ENCODE measurements at regions not wholly inside any gene's neighbourhood (a gene's known extent, or its start where the extent isn't known, plus 50 kb on each side); places are given as distances from the start of the nearest gene placed in this dataset.

DNA sequence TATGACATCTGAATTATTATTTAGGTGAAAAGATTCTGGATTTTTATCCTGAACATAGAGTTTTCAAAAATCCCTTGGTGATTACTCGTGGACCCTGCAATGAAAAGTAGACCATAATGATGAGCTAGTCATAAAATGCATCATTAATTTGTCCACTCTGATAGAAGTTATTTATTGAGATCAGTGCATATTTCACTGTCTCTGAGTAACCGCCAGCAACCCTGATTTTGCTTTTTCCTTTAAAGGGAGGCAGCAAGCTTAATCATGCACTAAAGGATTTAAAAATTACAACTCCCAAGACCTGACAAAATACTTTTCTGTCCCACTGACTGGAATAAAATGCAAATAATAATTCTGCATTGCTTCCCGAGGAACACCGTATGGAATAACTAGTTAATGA is 259.6 kb upstream of the DPPA4 start:
- TF ChIP-seq, protein P1, sequence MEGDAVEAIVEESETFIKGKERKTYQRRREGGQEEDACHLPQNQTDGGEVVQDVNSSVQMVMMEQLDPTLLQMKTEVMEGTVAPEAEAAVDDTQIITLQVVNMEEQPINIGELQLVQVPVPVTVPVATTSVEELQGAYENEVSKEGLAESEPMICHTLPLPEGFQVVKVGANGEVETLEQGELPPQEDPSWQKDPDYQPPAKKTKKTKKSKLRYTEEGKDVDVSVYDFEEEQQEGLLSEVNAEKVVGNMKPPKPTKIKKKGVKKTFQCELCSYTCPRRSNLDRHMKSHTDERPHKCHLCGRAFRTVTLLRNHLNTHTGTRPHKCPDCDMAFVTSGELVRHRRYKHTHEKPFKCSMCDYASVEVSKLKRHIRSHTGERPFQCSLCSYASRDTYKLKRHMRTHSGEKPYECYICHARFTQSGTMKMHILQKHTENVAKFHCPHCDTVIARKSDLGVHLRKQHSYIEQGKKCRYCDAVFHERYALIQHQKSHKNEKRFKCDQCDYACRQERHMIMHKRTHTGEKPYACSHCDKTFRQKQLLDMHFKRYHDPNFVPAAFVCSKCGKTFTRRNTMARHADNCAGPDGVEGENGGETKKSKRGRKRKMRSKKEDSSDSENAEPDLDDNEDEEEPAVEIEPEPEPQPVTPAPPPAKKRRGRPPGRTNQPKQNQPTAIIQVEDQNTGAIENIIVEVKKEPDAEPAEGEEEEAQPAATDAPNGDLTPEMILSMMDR (IDR thresholded peaks at IDR 0.05; ENCODE audit: low read depth, low read length): no peak
- CTCF ChIA-PET: no interaction called here

DNA sequence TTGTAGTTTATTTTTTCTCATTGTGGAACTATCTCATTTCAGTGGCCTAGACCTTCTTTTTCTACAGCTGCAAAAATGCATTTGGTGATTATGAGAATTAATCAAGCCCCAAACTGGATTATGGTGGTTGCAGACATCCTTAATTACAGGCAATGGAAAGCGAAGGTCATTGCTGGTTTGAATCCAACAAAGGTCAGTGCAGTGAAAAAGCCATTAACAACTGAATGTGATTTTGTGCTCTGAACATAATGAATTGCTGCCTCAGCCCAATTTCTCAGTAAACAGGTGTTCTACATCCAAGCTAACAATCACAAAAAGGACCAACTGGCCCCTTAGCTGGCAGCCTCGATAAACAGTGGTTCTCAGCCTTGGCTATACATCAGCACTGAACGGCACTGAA is 260.1 kb upstream of the DPPA4 start:
- H3K9me3 ChIP-seq (ENCODE audit: control insufficient read depth, insufficient read depth, low read length): no peaks in the 10 kb centered on the region
- POLR2A ChIA-PET: no interaction called here
- CTCF ChIA-PET: no interaction called here
- H3K27me3 ChIP-seq (ENCODE audit: control insufficient read depth, insufficient read depth, low read length): no peaks in the 10 kb centered on the region
- no peak for DNase-seq (ENCODE audit: low read depth, low spot score)
- TF ChIP-seq, protein P1 (IDR thresholded peaks at IDR 0.05; ENCODE audit: low read depth, low read length): no peak
- H3K27ac ChIP-seq (ENCODE audit: low read depth, low read length): no peak overlapping the region
- H3K4me3 ChIP-seq (ENCODE audit: low read depth, low read length): no peak overlapping the region

More for the DNA sequence above, 259.6 kb upstream of the DPPA4 start:
- DNase-seq (ENCODE audit: low read depth, low spot score): no peak
- Histone ChIP-seq H3K4me3 (ENCODE audit: low read depth, low read length) (no peak overlapping the region), H3K27me3 (ENCODE audit: control insufficient read depth, insufficient read depth, low read length) (no peaks in the 10 kb centered on the region), H3K9me3 (ENCODE audit: control insufficient read depth, insufficient read depth, low read length) (no peaks in the 10 kb centered on the region), H3K27ac (ENCODE audit: low read depth, low read length) (no peak overlapping the region)
- POLR2A ChIA-PET: no interaction called here

DNA sequence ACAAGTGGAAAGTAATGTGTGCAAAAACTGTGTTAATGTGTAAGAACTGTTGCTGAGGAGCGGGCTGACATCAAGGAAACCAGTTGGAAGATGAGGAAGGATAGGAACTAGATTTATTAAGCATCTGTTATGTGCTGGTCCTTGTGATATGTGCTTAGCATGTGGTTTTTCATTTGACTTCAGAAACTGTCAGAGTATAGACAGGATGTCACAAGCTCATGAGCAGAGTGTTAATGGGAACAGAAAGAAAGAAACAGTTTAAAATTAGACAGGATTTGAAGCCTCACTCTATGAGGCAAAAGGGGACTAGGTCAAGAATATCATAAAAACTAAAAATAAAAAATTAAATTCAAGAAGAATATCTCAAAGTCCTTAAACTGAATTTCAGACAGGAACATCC is 270.6 kb upstream of the DPPA4 start:
- ChIA-PET CTCF (no interaction called here), POLR2A (no interaction called here)
- Histone ChIP-seq H3K4me3 (ENCODE audit: low read depth, low read length) (no peak overlapping the region), H3K9me3 (ENCODE audit: control insufficient read depth, insufficient read depth, low read length) (no peaks in the 10 kb centered on the region), H3K27ac (ENCODE audit: low read depth, low read length) (no peak overlapping the region), H3K27me3 (ENCODE audit: control insufficient read depth, insufficient read depth, low read length) (no peaks in the 10 kb centered on the region)
- TF ChIP-seq, protein P1 (IDR thresholded peaks at IDR 0.05; ENCODE audit: low read depth, low read length): no peak
- DNase-seq (ENCODE audit: low read depth, low spot score): no peak

DNA sequence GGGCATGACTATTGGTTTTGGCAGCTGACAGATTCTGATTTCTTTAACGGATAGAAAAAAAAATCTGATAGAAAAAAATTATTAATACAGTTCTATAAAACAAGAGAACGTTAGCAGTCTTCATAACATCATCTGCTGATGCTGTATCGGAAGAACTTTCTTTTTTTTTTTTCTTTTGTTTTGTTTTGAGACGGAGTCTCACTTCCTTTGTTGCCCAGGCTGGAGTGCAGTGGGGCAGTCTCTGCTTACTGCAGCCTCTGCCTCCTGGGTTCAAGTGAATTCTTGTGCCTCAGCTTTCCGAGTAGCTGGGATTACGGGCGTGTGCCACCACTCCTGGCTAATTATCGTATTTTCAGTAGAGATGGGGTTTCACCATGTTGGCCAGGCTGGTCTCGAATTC is 271.2 kb upstream of the DPPA4 start:
- TF ChIP-seq, protein P1 (IDR thresholded peaks at IDR 0.05; ENCODE audit: low read depth, low read length): no peak
- H3K9me3 ChIP-seq (ENCODE audit: control insufficient read depth, insufficient read depth, low read length): no peaks in the 10 kb centered on the region
- CTCF ChIA-PET: no interaction called here
- no peak overlapping the region for H3K27ac ChIP-seq (ENCODE audit: low read depth, low read length)
- DNase-seq (ENCODE audit: low read depth, low spot score): no peak
- H3K4me3 ChIP-seq (ENCODE audit: low read depth, low read length): no peak overlapping the region
- POLR2A ChIA-PET: no interaction called here
- no peaks in the 10 kb centered on the region for H3K27me3 ChIP-seq (ENCODE audit: control insufficient read depth, insufficient read depth, low read length)

DNA sequence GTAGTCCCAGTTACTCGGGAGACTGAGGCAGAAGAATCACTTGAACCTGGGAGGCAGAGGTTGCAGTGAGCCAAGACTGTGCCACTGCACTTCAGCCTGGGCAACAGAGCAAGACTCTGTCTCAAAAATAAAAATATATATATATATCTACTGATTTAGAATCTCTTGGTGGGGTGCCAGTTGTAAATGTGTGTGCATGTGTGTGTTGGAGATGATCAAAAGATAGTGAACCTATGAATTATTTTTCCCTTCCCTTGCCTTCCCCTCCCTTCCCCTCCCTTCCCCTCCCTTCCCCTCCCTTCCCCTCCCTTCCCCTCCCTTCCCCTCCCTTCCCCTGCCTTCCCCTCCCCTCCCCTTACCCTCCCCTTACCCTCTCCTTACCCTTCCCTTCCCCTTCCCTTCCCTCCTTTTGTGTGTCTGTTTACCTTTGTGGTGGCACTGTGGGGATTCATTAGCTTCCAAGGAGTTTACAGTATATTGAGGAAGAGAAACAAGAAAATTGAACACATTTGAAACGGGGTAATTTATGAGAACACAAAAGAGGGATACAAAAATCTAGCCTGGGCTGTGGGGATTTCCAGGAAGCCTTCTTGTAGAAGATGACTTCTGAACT is 281.5 kb upstream of the DPPA4 start:
- DNase-seq (ENCODE audit: low read depth, low spot score): no peak
- TF ChIP-seq, protein P1 (IDR thresholded peaks at IDR 0.05; ENCODE audit: low read depth, low read length): no peak
- POLR2A ChIA-PET: no interaction called here
- no peak overlapping the region for H3K4me3 ChIP-seq (ENCODE audit: low read depth, low read length)
- H3K9me3 ChIP-seq (ENCODE audit: control insufficient read depth, insufficient read depth, low read length): no peaks in the 10 kb centered on the region
- CTCF ChIA-PET: no interaction called here
- H3K27me3 ChIP-seq (ENCODE audit: control insufficient read depth, insufficient read depth, low read length): no peaks in the 10 kb centered on the region
- no peak overlapping the region for H3K27ac ChIP-seq (ENCODE audit: low read depth, low read length)

All from AG04450 (cell line).